ENCODE measurements at regions not wholly inside any gene's neighbourhood (a gene's known extent, or its start where the extent isn't known, plus 50 kb on each side); places are given as distances from the start of the nearest gene placed in this dataset.

DNA sequence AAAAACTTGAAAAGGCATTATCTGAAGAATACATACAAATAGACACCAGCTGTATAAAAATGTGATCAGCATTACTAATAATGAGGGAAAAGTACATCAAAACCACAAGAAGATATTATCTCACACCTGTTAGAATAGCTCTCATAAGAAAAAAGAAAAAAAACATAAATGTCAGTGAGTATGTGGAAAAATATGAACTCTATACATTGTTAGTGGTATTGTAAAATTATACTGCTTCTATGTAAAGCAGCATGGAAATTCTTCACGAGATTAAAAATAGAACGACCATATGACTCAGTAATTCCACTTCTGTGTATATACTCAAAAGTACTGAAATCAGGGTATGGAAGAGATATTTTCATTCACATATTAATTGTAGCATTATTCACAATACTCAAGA lies 1146.4 kb downstream of the SLITRK5 start:
- TF ChIP-seq RCOR1 (IDR thresholded peaks at IDR 0.05; ENCODE audit: insufficient replicate concordance, low read length), result no peak
- no peak for TF ChIP-seq POLR2A (IDR thresholded peaks at IDR 0.05; ENCODE audit: low read depth, low read length)
- TF ChIP-seq, protein P1, sequence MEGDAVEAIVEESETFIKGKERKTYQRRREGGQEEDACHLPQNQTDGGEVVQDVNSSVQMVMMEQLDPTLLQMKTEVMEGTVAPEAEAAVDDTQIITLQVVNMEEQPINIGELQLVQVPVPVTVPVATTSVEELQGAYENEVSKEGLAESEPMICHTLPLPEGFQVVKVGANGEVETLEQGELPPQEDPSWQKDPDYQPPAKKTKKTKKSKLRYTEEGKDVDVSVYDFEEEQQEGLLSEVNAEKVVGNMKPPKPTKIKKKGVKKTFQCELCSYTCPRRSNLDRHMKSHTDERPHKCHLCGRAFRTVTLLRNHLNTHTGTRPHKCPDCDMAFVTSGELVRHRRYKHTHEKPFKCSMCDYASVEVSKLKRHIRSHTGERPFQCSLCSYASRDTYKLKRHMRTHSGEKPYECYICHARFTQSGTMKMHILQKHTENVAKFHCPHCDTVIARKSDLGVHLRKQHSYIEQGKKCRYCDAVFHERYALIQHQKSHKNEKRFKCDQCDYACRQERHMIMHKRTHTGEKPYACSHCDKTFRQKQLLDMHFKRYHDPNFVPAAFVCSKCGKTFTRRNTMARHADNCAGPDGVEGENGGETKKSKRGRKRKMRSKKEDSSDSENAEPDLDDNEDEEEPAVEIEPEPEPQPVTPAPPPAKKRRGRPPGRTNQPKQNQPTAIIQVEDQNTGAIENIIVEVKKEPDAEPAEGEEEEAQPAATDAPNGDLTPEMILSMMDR (conservative IDR thresholded peaks at IDR 0.05; ENCODE audit: low read depth, low read length), result no peak
- TF ChIP-seq CHD1 (IDR thresholded peaks at IDR 0.05; ENCODE audit: low read depth, low read length), result no peak
- no peak for TF ChIP-seq MAZ (IDR thresholded peaks at IDR 0.05; ENCODE audit: borderline replicate concordance, low read depth, low read length)
- no peak for TF ChIP-seq MXI1 (IDR thresholded peaks at IDR 0.05; ENCODE audit: borderline replicate concordance, low read depth, low read length)
- no peak for TF ChIP-seq NFE2L2 (IDR thresholded peaks at IDR 0.05; ENCODE audit: low read depth, low read length)
- TF ChIP-seq CEBPB (IDR thresholded peaks at IDR 0.05; ENCODE audit: low read depth, low read length), result no peak
- TF ChIP-seq RAD21 (IDR thresholded peaks at IDR 0.05; ENCODE audit: low read length), result no peak

Data from IMR-90 (cell line).